ENCODE measurements at regions not wholly inside any gene's neighbourhood (a gene's known extent, or its start where the extent isn't known, plus 50 kb on each side); places are given as distances from the start of the nearest gene placed in this dataset.

DNA sequence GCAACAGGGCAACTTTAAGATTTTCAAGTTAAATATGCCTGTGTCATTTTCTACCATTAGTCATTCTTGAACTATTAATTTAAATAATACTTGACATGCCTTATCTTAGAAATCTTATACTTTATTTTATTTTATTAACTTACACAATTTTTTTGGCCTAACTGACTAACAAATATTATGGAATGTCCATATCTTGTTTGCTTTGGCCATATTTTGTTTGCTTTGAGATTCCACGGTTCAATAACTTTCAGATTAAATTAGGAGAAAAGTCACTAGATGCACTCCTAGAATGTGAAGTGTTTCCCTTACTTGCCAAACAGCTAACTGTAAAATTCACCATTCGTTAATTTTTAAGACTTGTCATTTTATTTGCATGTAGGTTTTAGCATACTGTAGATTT is 684.0 kb upstream of the MANEA start:
- TF ChIP-seq, protein P1, sequence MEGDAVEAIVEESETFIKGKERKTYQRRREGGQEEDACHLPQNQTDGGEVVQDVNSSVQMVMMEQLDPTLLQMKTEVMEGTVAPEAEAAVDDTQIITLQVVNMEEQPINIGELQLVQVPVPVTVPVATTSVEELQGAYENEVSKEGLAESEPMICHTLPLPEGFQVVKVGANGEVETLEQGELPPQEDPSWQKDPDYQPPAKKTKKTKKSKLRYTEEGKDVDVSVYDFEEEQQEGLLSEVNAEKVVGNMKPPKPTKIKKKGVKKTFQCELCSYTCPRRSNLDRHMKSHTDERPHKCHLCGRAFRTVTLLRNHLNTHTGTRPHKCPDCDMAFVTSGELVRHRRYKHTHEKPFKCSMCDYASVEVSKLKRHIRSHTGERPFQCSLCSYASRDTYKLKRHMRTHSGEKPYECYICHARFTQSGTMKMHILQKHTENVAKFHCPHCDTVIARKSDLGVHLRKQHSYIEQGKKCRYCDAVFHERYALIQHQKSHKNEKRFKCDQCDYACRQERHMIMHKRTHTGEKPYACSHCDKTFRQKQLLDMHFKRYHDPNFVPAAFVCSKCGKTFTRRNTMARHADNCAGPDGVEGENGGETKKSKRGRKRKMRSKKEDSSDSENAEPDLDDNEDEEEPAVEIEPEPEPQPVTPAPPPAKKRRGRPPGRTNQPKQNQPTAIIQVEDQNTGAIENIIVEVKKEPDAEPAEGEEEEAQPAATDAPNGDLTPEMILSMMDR (IDR thresholded peaks at IDR 0.05; ENCODE audit: insufficient read depth, low read depth, low read length), result no peak
- TF ChIP-seq EZH2 (IDR thresholded peaks at IDR 0.05; ENCODE audit: insufficient read depth, low read length), result no peak

Measured in astrocyte (in vitro differentiated cells and primary cell).